ENCODE measurements at regions not wholly inside any gene's neighbourhood (a gene's known extent, or its start where the extent isn't known, plus 50 kb on each side); places are given as distances from the start of the nearest gene placed in this dataset.
A peak's percentile ranks its signal among the peaks of the same experiment; 100 is the strongest.
"Not testable (repeated sequence)": the region's sequence is repeated elsewhere in the genome, so short reads cannot be mapped to it uniquely, and the experiment has no call there.

GRCh38 chr17:70699408-70699807, 530.1 kb downstream of the KCNJ2 start:
- DNase-seq (ENCODE audit: low read depth in 2 of 2), result no peak

GRCh38 chr17:70702683-70703255, 533.4 kb downstream of the KCNJ2 start:
- no peak for DNase-seq (ENCODE audit: low read depth in 2 of 2)

- DNase-seq (ENCODE audit: low read depth in 2 of 2), result no peak
These were observed 540.3 kb downstream of the KCNJ2 start for GRCh38 chr17:70709596-70709995.

GRCh38 chr17:70713694-70714093, 544.4 kb downstream of the KCNJ2 start:
- no peak for DNase-seq (ENCODE audit: low read depth in 2 of 2)

- no peak for DNase-seq (ENCODE audit: low read depth in 2 of 2)
These were observed 547.2 kb downstream of the KCNJ2 start for GRCh38 chr17:70716551-70716950.

GRCh38 chr17:70717042-70717441, 547.7 kb downstream of the KCNJ2 start:
- DNase-seq (ENCODE audit: low read depth in 2 of 2), result no peak

GRCh38 chr17:70736375-70736957, 567.1 kb downstream of the KCNJ2 start:
- DNase-seq (ENCODE audit: low read depth in 2 of 2), result no peak

GRCh38 chr17:70739065-70739464, 569.7 kb downstream of the KCNJ2 start:
- DNase-seq (ENCODE audit: low read depth in 2 of 2), result no peak

- DNase-seq (ENCODE audit: low read depth in 2 of 2), result not testable (repeated sequence)
These were observed 577.2 kb downstream of the KCNJ2 start for GRCh38 chr17:70746574-70746973.

- no peak for DNase-seq (ENCODE audit: low read depth in 2 of 2)
These were observed 581.7 kb downstream of the KCNJ2 start for GRCh38 chr17:70750983-70751382.

GRCh38 chr17:70752461-70752860, 583.1 kb downstream of the KCNJ2 start:
- not testable (repeated sequence) for DNase-seq (ENCODE audit: low read depth in 2 of 2)

- DNase-seq (ENCODE audit: low read depth in 2 of 2), result no peak
These were observed 583.7 kb downstream of the KCNJ2 start for GRCh38 chr17:70752966-70753467.

- no peak for DNase-seq (ENCODE audit: low read depth in 2 of 2)
These were observed 593.7 kb downstream of the KCNJ2 start for GRCh38 chr17:70763018-70763417.

- DNase-seq (ENCODE audit: low read depth in 2 of 2), result peak; percentile 9 to 17
These were observed 597.9 kb downstream of the KCNJ2 start for GRCh38 chr17:70767102-70767701.

GRCh38 chr17:70769956-70770355, 600.6 kb downstream of the KCNJ2 start:
- DNase-seq (ENCODE audit: low read depth in 2 of 2), result no peak

- DNase-seq (ENCODE audit: low read depth in 2 of 2), result no peak
These were observed 602.6 kb downstream of the KCNJ2 start for GRCh38 chr17:70771804-70772386.

GRCh38 chr17:70772761-70773160, 603.4 kb downstream of the KCNJ2 start:
- no peak for DNase-seq (ENCODE audit: low read depth in 2 of 2)

GRCh38 chr17:70773258-70773657, 603.9 kb downstream of the KCNJ2 start:
- DNase-seq (ENCODE audit: low read depth in 2 of 2), result no peak

- no peak for DNase-seq (ENCODE audit: low read depth in 2 of 2)
These were observed 605.2 kb downstream of the KCNJ2 start for GRCh38 chr17:70774339-70775117.

GRCh38 chr17:70775679-70776078, 606.3 kb downstream of the KCNJ2 start:
- no peak for DNase-seq (ENCODE audit: low read depth in 2 of 2)

GRCh38 chr17:70776441-70776840, 607.1 kb downstream of the KCNJ2 start:
- DNase-seq (ENCODE audit: low read depth in 2 of 2), result no peak

GRCh38 chr17:70780031-70780430, 610.7 kb downstream of the KCNJ2 start:
- no peak for DNase-seq (ENCODE audit: low read depth in 2 of 2)

All from lung microvascular endothelial cell (primary cell).